ENCODE measurements at regions not wholly inside any gene's neighbourhood (a gene's known extent, or its start where the extent isn't known, plus 50 kb on each side); places are given as distances from the start of the nearest gene placed in this dataset.

DNA sequence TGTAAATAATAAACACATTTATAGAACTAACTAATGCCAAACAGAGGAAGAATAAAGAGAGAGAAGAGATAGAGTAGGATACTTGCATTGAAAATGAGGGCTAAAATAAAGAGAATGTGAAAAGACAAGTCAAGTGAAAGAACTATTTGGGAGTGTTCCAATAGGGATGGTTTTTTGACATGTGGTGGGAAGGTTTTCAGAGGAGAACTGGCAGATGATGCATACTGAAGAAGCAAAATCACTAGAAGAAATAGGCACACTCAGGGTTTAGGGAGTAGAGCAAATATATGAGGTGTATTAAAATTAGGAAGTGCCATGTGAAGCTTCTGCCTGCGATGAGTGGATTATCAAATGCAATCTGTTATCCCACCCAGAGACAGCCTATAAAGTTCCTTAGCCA lies 744.8 kb downstream of the REEP3 start:
- no peak for DNase-seq (ENCODE audit: low read depth in 4 of 4, low spot score in 3 of 4)

DNA sequence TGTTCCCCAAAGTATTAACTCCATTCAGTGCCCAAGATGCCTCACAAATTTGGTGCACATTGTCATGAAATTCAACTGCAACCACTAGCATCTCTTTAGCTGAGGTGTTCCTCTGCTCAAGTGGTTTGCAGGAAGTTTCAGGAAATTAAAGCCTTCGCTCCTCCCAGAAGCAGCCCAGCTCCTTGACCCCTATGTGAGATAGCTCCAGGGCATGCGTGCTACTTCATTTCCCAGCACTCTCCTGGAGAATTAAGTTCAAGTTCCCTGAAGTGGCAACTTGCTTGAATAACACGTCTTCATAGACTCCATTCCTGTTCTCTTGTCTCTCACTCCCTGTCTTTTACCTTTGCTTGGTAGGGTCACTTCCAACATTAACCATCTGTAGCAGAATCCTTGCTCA lies 750.3 kb downstream of the REEP3 start:
- DNase-seq (ENCODE audit: low read depth in 4 of 4, low spot score in 3 of 4): no peak

DNA sequence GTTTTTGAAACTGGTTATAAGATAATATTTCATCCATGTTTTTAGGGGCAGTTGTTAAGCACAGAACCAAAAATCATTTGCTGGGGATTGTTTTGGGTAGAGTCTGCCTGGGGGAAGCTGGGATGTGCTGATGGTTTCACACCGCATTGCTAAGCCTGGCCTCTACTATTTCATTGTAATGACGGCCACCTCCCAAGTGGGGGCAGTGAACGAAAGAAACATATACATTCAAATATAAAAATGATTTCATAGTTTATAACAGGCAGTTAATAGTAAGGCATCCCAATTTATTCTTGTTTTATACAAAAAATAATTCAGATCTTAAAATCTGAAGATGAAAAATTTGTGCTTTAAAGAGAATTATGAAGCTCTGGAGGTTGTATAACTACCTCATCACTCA lies 750.8 kb downstream of the REEP3 start:
- DNase-seq (ENCODE audit: low read depth in 4 of 4, low spot score in 3 of 4): no peak

DNA sequence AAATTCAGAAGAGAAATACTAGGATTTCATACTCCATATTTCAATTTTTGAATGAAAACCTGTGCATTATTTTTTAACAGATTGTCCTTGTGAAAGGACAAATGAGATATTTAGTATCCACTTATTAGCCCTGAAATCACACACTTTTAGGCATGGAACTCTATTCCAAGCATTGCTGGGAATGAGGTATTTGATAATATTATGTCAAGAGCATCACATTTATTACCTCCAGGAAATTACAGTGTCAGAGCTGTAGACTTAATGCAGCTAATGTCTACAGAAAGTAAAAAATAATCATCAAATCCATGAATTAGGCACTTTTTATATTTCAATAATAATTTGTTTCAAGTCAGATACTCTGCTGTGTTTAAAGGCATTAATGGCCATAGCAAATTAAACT lies 753.8 kb downstream of the REEP3 start:
- no peak for DNase-seq (ENCODE audit: low read depth in 4 of 4, low spot score in 3 of 4)

DNA sequence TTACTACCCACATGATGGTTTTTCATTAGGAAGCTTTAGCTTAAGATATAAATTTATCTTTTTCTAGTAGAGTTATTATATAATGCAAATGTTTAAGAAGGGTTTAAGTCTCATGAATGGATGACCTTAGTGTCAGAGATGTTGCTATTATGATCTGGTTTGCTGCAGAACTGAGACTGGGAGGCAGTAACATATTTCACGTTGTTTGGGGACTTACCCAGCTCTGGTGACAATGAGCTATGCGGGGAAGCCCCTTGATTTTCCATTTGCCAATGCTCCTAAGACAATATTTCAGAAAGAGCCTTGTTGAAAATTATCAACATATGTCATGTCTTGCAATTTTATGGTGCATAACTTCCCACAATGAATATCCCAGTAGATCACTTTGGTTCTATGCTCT lies 754.6 kb downstream of the REEP3 start:
- DNase-seq (ENCODE audit: low read depth in 4 of 4, low spot score in 3 of 4): no peak

DNA sequence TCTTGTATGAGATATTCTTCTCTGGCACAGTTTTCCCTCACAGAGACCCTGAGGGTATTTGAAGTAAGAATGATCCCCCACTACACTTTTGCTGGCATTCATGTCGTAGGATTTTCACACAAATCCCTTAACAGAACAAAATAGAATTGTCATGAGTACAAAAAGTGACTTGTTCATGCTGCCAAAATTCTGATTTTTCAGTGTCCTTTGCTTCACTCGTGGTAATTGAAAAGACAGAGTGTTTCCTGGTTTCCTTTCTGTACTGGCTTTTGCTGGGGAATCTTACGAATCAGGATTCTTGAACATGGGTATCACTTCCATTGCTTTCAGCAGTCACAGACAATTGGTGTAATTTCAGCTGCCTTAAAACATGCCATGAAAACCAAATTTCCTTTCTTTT lies 756.3 kb downstream of the REEP3 start:
- no peak for DNase-seq (ENCODE audit: low read depth in 4 of 4, low spot score in 3 of 4)

DNA sequence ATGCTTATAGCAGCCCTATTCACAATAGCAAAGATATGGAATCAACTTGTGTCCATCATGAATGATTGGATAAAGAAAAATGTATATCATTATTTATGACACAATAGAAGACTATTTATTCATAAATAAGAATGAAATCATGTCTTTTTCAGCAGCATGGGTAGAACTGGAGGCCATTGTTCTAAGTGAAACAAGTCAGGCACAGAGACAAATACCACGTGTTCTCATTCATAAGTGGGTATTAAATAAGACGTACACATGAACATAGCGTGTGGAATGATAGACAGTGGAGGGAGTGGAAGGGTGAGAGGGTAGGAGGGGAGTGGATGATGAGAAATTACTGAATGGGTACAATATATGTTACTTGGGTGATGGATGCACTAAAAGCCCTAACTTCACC lies 762.4 kb downstream of the REEP3 start:
- DNase-seq (ENCODE audit: low read depth in 4 of 4, low spot score in 3 of 4): no peak

DNA sequence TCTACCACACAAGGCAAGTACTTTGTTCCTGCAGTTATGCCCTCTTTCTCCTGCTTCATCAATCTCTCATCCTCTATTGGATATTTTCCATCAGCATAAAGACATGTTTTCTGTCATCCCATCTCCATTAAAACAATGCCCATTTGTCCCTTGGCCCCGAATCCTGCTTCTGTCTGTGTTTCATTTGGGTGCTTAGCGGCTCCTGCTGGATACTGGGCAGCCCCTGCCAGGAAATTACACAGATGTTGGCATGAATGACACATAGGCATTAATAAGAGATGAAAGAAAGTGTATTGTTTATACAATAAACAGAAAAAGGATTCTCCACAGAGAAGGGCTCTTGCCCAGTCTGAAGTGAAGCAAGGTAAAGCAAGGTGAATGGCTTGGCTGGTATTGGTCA lies 765.3 kb downstream of the REEP3 start:
- DNase-seq (ENCODE audit: low read depth in 4 of 4, low spot score in 3 of 4): no peak

DNA sequence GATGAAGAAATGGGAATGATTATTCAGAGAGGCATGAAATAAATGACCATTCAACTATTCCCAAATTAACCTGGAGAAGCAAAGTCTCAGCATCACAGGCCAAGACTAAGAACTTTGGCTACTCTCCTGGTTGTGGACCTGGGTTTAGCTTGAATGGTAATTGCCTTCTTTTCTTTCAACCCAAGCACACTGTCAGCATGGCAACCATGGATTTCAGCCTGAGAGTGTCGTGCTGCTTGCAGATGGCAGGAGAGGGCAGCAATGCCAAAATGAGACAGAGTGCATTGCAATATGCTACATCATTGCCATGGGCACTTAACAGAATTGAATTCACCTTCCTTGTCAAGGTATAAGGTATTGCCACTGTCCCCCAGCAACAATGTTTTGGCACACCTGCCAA lies 767.2 kb downstream of the REEP3 start:
- DNase-seq (ENCODE audit: low read depth in 4 of 4, low spot score in 3 of 4): no peak

DNA sequence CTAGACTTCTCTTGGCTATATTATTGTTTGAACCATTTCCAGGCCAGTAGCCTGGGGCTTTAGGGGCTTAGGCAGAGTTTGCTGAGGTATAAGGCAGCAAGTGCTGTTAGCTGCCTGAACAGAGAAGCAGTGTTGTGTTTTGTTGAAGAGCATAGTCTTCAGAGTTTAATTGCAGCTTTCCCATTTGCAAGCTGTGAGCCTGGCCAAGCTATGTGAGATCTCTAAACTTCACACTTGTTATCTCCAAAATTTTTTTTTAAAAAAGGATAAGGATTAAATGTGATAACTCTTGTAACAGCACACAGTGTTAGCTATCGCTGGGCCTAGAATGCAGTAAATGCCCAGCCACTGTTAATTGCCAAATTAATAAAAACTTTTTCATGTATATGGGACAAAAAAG lies 782.4 kb downstream of the REEP3 start:
- DNase-seq (ENCODE audit: low read depth in 4 of 4, low spot score in 3 of 4): no peak

DNA sequence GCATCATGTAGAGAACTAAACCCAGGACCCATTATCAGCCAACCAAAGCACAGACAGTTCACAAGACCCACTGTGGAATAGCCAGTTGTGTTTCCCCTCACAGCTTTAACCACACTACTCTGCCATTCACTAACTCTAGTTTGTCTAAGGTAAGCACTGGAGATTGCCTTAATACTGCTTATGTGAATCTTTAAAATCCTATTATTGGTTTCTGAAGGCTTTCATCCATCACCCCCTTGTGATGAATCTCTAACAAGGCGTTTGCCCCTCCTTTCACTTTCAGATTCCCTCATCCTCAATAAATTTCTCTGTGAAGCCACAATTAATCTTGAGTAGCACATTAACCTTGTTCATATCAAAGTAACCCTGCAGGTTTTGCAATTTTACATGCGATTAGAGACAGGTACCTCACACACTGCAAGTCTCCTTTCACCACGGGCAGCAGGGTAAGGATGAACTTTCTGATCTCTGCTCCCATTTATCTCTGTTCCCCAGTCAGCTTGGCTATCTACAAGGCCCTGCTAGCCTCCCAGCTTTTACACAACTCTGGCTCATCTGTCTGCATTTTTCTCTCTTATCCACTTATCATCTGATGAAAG lies 785.6 kb downstream of the REEP3 start:
- no peak for DNase-seq (ENCODE audit: low read depth in 4 of 4, low spot score in 3 of 4)

DNA sequence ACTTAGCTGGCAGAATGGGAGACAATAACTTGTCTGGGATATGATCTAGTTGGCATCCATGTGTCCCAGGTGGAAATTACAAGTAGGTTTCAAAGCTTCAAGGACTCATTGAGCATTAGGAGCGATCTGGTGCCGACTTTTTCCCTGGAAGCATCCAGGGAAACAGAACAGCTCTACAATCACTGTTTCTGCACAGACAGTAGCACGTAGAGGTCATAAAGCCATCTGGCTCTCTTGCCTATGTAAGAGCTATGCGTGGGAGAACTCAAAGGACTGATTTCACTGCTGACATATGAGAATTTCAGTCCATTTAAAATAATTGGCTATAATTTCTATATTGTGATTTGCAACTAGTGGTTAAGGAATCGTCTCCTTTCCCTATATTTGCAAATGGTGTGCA lies 791.7 kb downstream of the REEP3 start:
- no peak for DNase-seq (ENCODE audit: low read depth in 4 of 4, low spot score in 3 of 4)

DNA sequence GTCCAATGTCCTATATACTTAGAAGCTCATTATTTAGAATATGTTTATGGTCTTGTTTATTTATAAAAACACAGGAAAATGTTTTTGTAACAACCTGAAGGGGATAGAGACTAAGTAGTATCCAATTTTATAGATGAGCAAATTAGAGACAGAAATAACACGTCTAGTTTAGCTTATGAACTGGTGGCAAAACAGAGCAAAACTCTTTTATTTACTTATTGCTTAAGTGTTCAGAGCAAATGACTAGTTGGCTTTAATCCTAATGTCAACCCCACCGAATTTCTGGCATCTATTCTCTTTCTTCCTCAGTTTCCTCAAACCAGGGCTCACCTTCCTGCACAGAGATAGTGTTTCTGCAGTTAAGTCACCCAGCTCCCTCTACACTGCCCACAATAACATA lies 792.8 kb downstream of the REEP3 start:
- DNase-seq (ENCODE audit: low read depth in 4 of 4, low spot score in 3 of 4): no peak

DNA sequence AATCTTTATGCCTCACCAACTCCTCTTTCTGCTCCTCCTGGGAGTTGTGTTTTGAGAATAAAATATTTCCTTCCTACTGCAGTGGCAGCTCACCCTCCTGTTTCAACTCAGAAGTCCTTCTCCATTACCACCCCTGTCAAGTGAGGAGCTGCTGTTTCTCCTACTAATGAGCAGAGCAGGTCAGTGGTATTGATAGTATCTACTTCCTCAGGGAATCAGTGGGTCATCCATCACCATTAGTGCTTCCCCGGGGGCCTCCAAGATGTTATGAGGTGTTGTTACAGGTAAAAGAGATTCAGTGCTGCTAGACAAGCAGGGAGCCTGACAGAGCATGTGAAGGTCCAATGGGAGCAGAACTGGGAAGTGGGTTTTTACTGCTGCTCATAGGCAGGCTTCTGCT lies 795.2 kb downstream of the REEP3 start:
- DNase-seq (ENCODE audit: low read depth in 4 of 4, low spot score in 3 of 4): no peak

DNA sequence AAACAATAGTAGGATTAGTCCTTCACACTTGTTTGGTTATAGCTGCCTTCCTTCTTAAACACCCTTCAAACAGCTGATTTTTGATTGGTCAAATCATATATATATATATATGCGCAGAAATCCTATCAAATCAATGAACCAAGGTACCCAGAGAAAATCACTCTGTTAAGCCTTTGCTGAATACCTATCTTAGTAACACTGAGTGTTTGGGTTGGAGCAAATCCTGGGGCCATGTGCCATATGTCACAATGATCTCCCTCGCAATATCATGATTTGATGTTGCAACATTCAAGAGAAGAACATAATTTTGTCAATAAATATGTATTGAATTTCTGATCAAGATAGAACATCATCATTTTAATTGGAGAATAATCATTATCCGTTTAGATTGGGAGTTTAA lies 795.6 kb downstream of the REEP3 start:
- DNase-seq (ENCODE audit: low read depth in 4 of 4, low spot score in 3 of 4): no peak

DNA sequence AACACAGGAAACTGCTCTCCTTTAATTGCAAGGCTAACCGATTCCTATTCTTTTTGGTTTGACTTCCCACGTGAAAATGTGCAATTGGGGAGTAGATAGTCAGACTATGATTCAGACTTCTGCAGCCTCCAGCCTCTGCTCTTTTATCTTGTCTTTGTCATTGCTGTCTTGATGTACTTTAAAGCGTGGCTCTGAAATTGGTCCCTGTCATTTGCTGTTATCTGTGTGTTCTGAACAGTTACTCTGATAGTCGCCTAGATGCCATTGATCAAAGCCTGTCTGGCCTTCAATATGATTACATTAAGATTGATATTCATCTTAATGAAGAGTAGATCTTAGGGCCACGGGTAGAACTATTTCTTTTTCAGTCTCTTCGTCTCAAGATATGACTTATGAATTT lies 799.2 kb downstream of the REEP3 start:
- DNase-seq (ENCODE audit: low read depth in 4 of 4, low spot score in 3 of 4): no peak

DNA sequence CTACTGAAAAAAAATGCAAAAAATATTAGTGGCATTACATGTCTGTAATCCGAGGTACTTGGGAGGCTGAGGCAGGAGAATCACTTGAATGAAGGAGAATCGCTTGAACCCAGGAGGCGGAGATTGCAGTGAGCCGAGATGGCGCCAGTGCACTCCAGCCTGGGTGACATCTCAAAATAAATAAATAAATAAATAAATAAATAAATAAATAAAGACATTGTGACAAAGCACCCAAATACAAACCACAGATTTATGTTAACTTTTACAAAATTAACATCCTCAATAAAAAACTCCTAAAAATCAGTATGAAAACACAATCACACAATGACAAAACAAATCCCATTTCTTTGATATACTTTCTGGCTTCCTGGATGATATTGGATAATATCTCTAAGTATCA lies 808.3 kb downstream of the REEP3 start:
- no peak for DNase-seq (ENCODE audit: low read depth in 4 of 4, low spot score in 3 of 4)

DNA sequence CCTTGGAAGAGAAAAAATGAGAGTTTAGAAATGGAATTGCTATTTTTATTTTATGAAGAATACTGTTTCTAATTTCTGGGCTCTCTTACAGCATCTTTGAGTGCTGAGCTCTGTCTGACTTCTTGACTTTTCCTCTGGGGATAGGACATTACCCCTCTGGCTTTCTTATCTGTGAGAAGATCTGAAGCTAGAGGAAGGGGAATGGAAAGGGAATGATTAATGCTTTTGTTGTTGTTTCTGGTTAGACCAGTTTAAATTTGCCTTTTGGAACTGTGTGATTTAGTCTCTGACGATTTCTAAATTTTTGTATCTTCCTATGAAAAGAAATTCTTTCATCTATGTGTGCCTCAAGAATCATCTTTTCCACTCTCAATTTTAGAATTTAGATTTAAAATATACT lies 811.4 kb downstream of the REEP3 start:
- no peak for DNase-seq (ENCODE audit: low read depth in 4 of 4, low spot score in 3 of 4)

DNA sequence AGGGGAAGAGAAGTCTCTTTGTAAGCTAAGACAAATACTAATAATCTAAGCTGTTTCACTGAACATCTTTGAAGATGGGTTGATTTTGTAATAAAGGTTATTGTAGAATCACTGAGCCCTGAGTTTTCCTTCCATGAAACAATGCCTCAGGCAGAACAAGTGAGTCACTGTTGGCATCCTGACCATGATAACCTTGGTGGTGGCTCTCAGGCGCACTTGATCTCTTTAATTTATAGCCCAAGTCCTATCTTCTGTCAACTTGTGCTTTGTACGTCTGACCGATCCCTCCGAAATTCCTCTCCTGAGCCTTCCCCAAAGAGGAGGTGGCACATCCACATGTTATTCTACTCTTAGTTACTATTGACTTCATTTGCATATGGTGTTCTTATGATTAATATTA lies 812.9 kb downstream of the REEP3 start:
- DNase-seq (ENCODE audit: low read depth in 4 of 4, low spot score in 3 of 4): no peak

DNA sequence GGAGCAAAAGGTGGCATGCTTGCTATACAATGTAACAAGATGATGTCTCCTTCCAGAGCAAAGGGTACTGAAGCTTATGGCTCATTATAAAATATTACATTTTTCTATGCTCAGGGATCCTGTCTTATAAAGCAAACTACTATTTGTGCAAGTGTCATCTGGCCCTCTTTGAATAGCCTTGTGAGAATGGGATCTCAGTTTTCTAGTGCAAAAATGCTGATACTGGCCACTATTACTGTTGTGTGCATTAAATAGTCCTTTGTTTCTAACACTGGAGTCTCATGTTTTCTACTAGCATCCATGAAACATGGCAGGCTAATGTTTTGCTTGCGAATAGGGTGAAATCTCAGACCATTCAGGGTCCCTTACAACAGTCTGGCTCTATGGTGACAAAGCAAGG lies 823.0 kb downstream of the REEP3 start:
- no peak for DNase-seq (ENCODE audit: low read depth in 4 of 4, low spot score in 3 of 4)

DNA sequence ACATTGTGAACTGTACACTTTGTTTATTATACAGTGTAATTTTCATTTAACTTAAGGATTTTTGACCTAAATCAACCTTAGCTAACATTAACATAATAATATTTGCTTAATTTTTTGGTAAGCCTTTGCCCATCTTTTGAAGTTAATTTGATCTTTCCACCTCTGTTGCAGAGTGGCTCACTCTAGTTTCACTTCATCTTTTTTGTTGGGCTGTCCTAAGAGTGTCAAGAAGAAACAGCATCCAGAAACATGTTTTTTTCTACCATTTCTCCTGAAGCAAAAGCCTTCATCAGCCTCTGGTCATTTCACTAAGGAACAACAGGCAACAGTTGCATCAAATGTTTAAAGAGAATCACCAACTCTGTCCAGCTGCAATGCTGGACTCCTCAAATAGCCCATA lies 824.7 kb downstream of the REEP3 start:
- no peak for DNase-seq (ENCODE audit: low read depth in 4 of 4, low spot score in 3 of 4)

DNA sequence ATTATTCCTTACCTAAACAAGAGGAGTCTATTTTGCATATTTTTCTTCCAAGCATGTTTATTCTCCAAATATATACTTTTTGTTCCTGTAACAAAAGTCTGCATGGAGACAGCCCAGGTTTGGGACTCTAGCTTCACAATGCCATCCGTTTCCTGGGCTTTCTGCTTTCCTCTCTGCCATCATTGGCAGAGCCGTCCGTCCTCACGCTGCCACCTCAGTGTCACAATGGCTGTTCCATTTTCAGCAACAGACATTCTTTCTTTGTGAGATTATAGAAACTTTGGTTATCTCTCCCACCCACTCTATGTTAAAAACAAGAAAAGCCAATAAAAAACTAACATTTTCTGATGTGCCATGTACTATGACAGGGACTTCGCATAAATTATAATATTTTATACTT lies 825.2 kb downstream of the REEP3 start:
- DNase-seq (ENCODE audit: low read depth in 4 of 4, low spot score in 3 of 4): no peak

DNA sequence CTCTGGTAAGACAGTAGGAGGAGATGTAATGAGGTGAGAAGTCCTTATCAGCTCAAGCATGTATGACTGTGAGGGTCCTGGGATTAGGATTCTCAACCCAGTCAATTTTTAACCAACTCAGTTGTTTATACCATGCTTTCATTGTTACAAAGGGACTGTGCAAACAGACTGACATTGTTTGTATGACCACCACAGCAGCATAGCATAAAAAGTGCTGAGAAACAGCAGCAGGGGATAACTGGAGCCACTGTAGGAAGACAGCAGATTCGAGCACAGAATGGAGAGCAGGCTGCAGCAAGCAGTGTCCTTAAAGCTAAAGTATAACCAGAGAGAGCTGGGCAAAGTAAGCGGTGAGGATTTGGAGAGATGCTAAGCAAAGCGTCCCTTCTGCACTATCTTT lies 829.5 kb downstream of the REEP3 start:
- no peak for DNase-seq (ENCODE audit: low read depth in 4 of 4, low spot score in 3 of 4)

DNA sequence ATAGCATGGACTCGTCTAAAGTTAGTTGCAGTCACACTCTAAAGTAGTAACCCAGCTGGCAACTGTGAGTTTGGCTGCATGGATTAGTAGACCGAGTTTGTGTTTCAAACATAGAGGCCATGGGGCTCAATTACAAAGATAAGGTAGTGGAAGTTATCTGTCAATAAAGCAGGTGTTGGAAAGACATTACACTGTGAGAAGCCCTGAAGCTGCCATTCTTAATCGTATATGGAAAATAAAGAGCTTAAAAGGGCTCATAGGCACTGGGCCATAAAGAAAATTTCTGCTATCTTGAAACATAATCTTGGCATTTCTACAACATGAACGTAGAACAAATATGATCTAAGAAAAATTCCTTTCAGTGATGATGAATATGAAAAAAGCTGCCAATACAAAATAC lies 837.7 kb downstream of the REEP3 start:
- no peak for DNase-seq (ENCODE audit: low read depth in 4 of 4, low spot score in 3 of 4)
